HG03378 (cell line): ENCODE measurements at regions not wholly inside any gene's neighbourhood (a gene's known extent, or its start where the extent isn't known, plus 50 kb on each side); places are given as distances from the start of the nearest gene placed in this dataset.
"Not testable (repeated sequence)": the region's sequence is repeated elsewhere in the genome, so short reads cannot be mapped to it uniquely, and the experiment has no call there.

Experiments
- ATAC-seq: cut with Tn5 transposase; IDR thresholded peaks from one replicate; pipeline ENCODE4 v1.9.1; 2021; ENCODE audit warnings: mild to moderate bottlenecking, moderate library complexity; ENCODE audit not compliant: unreplicated experiment

- ATAC-seq, result no peak
These were observed 193.2 kb downstream of the GOLGA6L6 start for GRCh38 chr15:20348291-20348899.

GRCh38 chr15:20346082-20346805 is 195.4 kb downstream of the GOLGA6L6 start:
- ATAC-seq, result no peak

DNA sequence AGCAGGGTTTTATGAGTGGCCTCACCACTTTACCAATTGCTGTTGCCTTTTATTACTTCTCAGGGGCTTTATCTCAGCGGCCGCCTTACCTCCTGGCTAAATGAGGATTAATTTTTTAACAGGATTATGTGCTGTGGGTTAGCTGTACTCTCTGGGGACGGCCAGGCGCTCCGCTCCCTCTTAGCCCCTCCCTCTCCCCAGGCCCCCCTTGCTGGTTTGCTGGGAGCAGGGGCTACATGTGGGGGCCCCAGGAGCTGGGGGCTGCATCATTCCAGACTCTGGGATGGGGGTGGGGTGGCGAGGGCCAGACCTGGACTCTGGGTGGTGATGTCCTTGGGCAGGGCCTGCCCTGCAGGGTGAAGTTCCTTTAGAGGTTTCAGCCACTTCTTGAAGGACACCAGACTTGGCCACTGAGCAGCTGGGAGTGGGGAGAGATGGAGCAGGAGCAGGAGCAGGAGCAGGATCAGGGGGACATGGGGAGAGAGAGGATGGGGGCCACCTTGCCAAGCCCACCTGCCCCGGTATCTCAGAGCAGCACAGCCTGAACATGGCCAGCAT is 196.1 kb downstream of the GOLGA6L6 start:
- no peak for ATAC-seq

DNA sequence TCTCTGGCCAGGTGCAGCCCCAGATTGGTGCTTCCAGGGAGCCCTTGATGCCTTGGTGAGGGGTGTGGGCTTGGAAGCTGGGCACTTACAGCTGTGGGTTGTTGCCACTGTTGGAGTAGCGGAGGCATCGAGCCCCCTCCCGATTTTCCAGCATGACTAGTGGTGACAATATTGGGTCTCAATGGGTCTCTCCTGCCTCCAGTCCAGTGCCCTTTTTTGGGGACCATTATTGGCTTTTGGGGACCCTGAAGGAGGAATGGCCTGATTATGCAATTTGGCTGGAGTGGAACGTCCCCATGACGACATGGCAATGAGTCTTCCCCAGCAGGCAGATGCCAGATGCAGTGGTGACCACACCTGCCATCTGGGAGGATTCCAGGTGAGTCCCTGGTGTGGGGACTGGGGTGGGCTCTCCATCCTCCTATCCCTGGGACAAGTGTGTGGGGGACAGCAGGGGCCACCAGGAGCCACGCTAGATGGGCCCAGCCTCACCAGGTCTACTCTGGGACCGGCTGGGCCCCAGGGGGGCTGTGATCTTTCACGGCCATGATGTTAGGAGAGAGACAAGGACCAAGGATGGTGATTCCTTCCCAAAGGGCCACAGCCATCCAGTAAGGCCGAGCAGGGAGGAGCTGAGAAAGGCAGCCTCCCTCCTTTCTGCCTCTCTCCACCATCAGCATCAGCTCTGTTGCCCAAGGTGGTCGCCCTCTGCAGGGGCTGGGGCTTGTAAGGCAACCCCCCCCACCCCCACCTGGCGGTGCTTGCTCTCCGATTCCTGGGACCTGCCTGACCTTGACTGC is 196.8 kb downstream of the GOLGA6L6 start:
- ATAC-seq, result no peak

- not testable (repeated sequence) for ATAC-seq
These were observed 198.0 kb downstream of the GOLGA6L6 start for GRCh38 chr15:20343395-20344211.

GRCh38 chr15:20342601-20343394 is 198.8 kb downstream of the GOLGA6L6 start:
- ATAC-seq, result not testable (repeated sequence)

DNA sequence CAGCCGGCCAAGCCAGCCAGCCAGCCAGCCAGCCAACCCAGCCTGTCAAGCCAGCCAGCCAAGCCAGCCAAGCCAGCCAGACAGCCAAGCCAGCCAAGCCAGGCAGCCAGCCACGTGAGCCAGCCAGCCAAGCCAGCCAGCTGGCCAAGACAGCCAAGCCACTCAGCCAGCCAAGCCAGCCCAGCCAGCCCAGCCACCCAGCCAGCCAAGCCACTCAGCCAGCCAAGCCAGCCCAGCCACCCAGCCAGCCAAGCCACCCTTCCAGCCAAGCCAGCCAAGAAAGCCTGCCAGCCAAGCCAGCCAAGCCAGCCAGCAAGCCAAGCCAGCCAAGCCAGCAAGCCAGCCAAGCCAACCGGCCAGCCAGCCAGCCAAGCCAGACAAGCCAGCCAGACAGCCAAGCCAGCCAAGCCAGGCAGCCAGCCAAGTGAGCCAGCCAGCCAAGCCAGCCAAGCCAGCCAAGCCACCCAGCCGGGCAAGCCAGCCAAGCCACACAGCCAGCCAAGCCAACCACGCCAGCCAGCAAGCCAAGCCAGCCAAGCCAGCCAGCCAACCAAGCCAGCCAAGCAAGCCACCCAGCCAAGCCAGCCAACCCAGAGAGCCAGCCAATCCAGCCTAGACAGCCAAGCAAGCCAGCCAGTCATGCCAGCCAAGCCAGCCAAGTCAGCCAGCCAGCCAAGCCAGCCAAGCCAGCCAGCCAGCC is 199.5 kb downstream of the GOLGA6L6 start:
- no peak for ATAC-seq

GRCh38 chr15:20340931-20341661 is 200.5 kb downstream of the GOLGA6L6 start:
- ATAC-seq, result no peak

DNA sequence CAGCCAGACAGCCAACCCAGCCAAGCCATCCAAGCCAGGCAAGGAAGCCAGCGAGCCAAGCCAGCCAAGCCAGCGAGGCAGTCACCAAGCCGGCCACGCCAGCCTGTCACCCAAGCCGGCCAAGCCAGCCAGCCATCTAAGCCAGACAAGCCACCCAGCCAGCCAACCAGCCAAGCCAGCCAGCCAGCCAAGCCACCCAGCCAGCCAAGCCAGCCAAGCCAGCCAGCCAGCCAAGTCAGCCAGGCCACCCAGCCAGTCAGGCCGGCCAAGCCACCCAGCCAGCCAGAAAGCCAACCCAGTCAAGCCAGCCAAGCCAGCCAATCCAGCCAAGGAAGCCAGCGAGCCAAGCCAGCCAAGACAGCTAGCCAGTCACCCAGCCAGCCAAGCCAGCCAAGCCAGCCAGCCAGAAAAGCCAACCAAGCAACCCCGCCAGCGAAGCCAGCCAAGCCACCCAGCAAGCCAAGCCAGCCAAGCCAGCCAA is 201.2 kb downstream of the GOLGA6L6 start:
- no peak for ATAC-seq

DNA sequence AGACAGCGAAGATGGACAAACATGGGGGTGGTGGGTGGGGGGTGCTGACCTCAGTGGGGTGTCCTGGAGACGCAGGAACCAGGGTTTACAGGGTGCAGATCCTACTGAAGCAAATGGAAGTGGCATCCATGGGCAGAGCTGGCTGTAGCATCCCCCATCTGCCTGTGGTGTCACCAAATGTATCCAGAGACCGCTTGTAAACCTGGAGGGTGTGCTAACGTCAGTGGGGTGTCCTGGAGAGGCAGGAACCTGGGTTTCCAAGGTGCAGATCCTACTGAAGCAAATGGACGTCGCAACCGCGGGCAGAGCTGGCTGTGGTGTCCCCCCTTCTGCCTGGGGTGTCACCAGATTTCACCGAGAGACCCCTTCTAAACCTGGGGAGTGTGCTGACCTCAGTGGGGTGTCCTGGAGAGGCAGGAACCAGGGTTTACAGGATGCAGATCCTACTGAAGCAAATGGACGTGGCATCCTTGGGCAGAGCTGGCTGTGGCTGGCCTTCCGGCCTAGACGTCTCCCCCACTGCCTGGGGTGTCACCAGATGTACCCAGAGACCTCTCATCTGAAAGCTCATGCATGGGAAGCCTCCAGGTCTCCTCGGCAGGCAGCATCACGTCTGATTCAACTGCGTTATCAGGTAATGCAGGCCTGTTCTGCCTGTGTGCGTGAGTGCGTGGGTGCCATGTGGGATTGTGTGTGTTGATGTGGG is 202.4 kb downstream of the GOLGA6L6 start:
- ATAC-seq, result not testable (repeated sequence)

GRCh38 chr15:20338671-20339070 is 202.9 kb downstream of the GOLGA6L6 start:
- ATAC-seq, result not testable (repeated sequence)

DNA sequence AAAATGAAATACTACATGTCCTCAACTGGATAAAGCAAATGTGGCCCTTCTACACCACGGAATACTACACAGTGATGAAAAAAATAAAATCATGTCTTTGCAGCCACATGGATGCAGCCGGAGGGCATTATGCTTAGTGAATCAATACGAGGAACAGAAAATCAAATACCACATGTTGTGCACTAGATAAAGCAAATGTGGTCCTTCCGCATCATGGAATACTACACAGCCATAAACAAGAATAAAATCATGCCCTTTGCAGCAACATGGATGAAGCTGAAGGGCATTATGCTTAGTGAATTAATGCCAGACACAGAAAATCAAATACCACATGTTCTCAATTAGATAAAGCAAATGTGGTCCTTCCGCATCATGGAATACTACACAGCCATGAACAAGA is 204.4 kb downstream of the GOLGA6L6 start:
- not testable (repeated sequence) for ATAC-seq

GRCh38 chr15:20334451-20334850 is 207.1 kb downstream of the GOLGA6L6 start:
- ATAC-seq, result not testable (repeated sequence)

- ATAC-seq, result not testable (repeated sequence)
These were observed 215.8 kb downstream of the GOLGA6L6 start for GRCh38 chr15:20325751-20326150.

GRCh38 chr15:20317132-20317531 is 224.5 kb downstream of the GOLGA6L6 start:
- not testable (repeated sequence) for ATAC-seq

GRCh38 chr15:20311014-20311680 is 230.5 kb downstream of the GOLGA6L6 start:
- ATAC-seq, result not testable (repeated sequence)

GRCh38 chr15:20310603-20311002 is 231.0 kb downstream of the GOLGA6L6 start:
- ATAC-seq, result no peak
